RCC 7860 (cell line): ENCODE measurements at regions not wholly inside any gene's neighbourhood (a gene's known extent, or its start where the extent isn't known, plus 50 kb on each side); places are given as distances from the start of the nearest gene placed in this dataset.

Experiments used
- DNase-seq: peaks from one replicate; pipeline ENCODE4 v3.0.0-alpha.2; 2015; ENCODE audit warnings: low spot score
- FAIRE-seq: peaks from 2 replicates; lab custom pipeline; 2012; peaks lifted over from hg19 to GRCh38; lab: Jason Lieb, UNC

- FAIRE-seq (no peak), DNase-seq (no peak)
Measured at GRCh38 chr17:52306314-52306713, 147.8 kb upstream of the CA10 start.

GRCh38 chr17:52298881-52299280 is 140.4 kb upstream of the CA10 start:
- DNase-seq, result no peak
- no peak for FAIRE-seq

GRCh38 chr17:52297230-52298010 is 138.9 kb upstream of the CA10 start:
- DNase-seq (no peak), FAIRE-seq (no peak)

GRCh38 chr17:52294301-52294700 is 135.8 kb upstream of the CA10 start:
- DNase-seq (no peak), FAIRE-seq (no peak)

GRCh38 chr17:52287611-52288010 is 129.1 kb upstream of the CA10 start:
- no peak for DNase-seq
- FAIRE-seq, result no peak

GRCh38 chr17:52283872-52284271 is 125.4 kb upstream of the CA10 start:
- FAIRE-seq (no peak), DNase-seq (no peak)

- FAIRE-seq (no peak), DNase-seq (no peak)
Measured at GRCh38 chr17:52276381-52277008, 118.0 kb upstream of the CA10 start.

GRCh38 chr17:52271781-52272180 is 113.3 kb upstream of the CA10 start:
- FAIRE-seq (no peak), DNase-seq (no peak)

- FAIRE-seq (no peak), DNase-seq (no peak)
Measured at GRCh38 chr17:52255347-52255746, 96.8 kb upstream of the CA10 start.

- DNase-seq, result no peak
Measured at GRCh38 chr17:52244689-52245088, 86.2 kb upstream of the CA10 start.

GRCh38 chr17:52242268-52242667 is 83.8 kb upstream of the CA10 start:
- FAIRE-seq (no peak), DNase-seq (no peak)

More at GRCh38 chr17:52244689-52245088, 86.2 kb upstream of the CA10 start:
- no peak for FAIRE-seq

- DNase-seq, result no peak
- no peak for FAIRE-seq
Measured at GRCh38 chr17:52237151-52237550, 78.6 kb upstream of the CA10 start.

GRCh38 chr17:52235516-52235915 is 77.0 kb upstream of the CA10 start:
- DNase-seq, result no peak

GRCh38 chr17:52233632-52234031 is 75.1 kb upstream of the CA10 start:
- DNase-seq (no peak), FAIRE-seq (no peak)

More at GRCh38 chr17:52235516-52235915, 77.0 kb upstream of the CA10 start:
- no peak for FAIRE-seq

- no peak for DNase-seq
- no peak for FAIRE-seq
Measured at GRCh38 chr17:52233176-52233575, 74.7 kb upstream of the CA10 start.

GRCh38 chr17:52228823-52229222 is 70.3 kb upstream of the CA10 start:
- FAIRE-seq, result no peak
- no peak for DNase-seq

- DNase-seq, result no peak
- no peak for FAIRE-seq
Measured at GRCh38 chr17:52227926-52228325, 69.4 kb upstream of the CA10 start.

- no peak for DNase-seq
- FAIRE-seq, result no peak
Measured at GRCh38 chr17:52213451-52213850, 54.9 kb upstream of the CA10 start.

GRCh38 chr17:52212851-52213250 is 54.3 kb upstream of the CA10 start:
- DNase-seq (no peak), FAIRE-seq (no peak)

- DNase-seq, result no peak
- no peak for FAIRE-seq
Measured at GRCh38 chr17:52209507-52209906, 51.0 kb upstream of the CA10 start.
